Pulmonary artery endothelial cell (primary cell): ENCODE measurements at regions not wholly inside any gene's neighbourhood (a gene's known extent, or its start where the extent isn't known, plus 50 kb on each side); places are given as distances from the start of the nearest gene placed in this dataset.

Source experiments
- DNase-seq: peaks from one replicate; pipeline ENCODE4 v3.0.0-alpha.2; 2011; ENCODE audit warnings: low read depth, low spot score

- DNase-seq = no peak
These were observed 318.3 kb downstream of the CAAP1 start for GRCh38 chr9:26574256-26574655.

- DNase-seq = no peak
These were observed 324.6 kb downstream of the CAAP1 start for GRCh38 chr9:26567976-26568375.

- no peak for DNase-seq
These were observed 326.5 kb downstream of the CAAP1 start for GRCh38 chr9:26566141-26566540.

- no peak for DNase-seq
These were observed 327.5 kb downstream of the CAAP1 start for GRCh38 chr9:26565118-26565517.

- no peak for DNase-seq
These were observed 330.3 kb downstream of the CAAP1 start for GRCh38 chr9:26562338-26562737.

GRCh38 chr9:26561928-26562327, 330.7 kb downstream of the CAAP1 start:
- DNase-seq = no peak

- no peak for DNase-seq
These were observed 333.1 kb downstream of the CAAP1 start for GRCh38 chr9:26559506-26559905.

- no peak for DNase-seq
These were observed 340.6 kb downstream of the CAAP1 start for GRCh38 chr9:26551971-26552370.

- no peak for DNase-seq
These were observed 341.2 kb downstream of the CAAP1 start for GRCh38 chr9:26551451-26551850.

- DNase-seq = no peak
These were observed 343.8 kb downstream of the CAAP1 start for GRCh38 chr9:26548781-26549290.

GRCh38 chr9:26539867-26540493, 352.6 kb downstream of the CAAP1 start:
- DNase-seq = no peak

- no peak for DNase-seq
These were observed 355.4 kb downstream of the CAAP1 start for GRCh38 chr9:26537211-26537610.

GRCh38 chr9:26535151-26535550, 357.5 kb downstream of the CAAP1 start:
- DNase-seq = no peak

- no peak for DNase-seq
These were observed 361.8 kb downstream of the CAAP1 start for GRCh38 chr9:26530841-26531240.

GRCh38 chr9:26527931-26528330, 364.7 kb downstream of the CAAP1 start:
- DNase-seq = no peak

GRCh38 chr9:26524267-26524666, 368.3 kb downstream of the CAAP1 start:
- no peak for DNase-seq

- no peak for DNase-seq
These were observed 369.0 kb downstream of the CAAP1 start for GRCh38 chr9:26523577-26523976.

- DNase-seq = no peak
These were observed 372.5 kb downstream of the CAAP1 start for GRCh38 chr9:26520141-26520540.

GRCh38 chr9:26516773-26517343, 375.7 kb downstream of the CAAP1 start:
- no peak for DNase-seq

GRCh38 chr9:26513730-26514129, 378.9 kb downstream of the CAAP1 start:
- DNase-seq = no peak

GRCh38 chr9:26510137-26510536, 382.5 kb downstream of the CAAP1 start:
- DNase-seq = no peak

GRCh38 chr9:26508897-26509296, 383.7 kb downstream of the CAAP1 start:
- DNase-seq = no peak

- no peak for DNase-seq
These were observed 388.5 kb downstream of the CAAP1 start for GRCh38 chr9:26504057-26504456.
